Peyer's patch (tissue), 4 donors: ENCODE measurements at regions not wholly inside any gene's neighbourhood (a gene's known extent, or its start where the extent isn't known, plus 50 kb on each side); places are given as distances from the start of the nearest gene placed in this dataset.

Source experiments
- DNase-seq, 3 donors: peaks; one replicate each; pipeline ENCODE4 v3.0.0-alpha.2; 2017 to 2019
- H3K27ac ChIP-seq, 4 donors: fragments of 200-600 bp; sonication (generic); one replicate each; pipeline ENCODE4 v1.5.1; 2016 to 2019
- H3K27me3 ChIP-seq, 2 donors: fragments of 200-600 bp; sonication (generic); one replicate each; pipeline ENCODE4 v1.5.1; 2019
- H3K36me3 ChIP-seq, 3 donors: fragments of 200-600 bp; sonication (generic); one replicate each; pipeline ENCODE4 v1.5.1; 2016 to 2019
- H3K4me1 ChIP-seq, 4 donors: fragments of 200-600 bp; sonication (generic); one replicate each; pipeline ENCODE4 v1.5.1; 2016 to 2019
- H3K4me3 ChIP-seq, 4 donors: fragments of 200-600 bp; sonication (generic); 1 replicate in 3 of 4; 2 replicates in 1 of 4; pipeline ENCODE4 v1.5.1; 2016 to 2019; ENCODE audit warnings: mild to moderate bottlenecking in 1 of 4
- H3K9me3 ChIP-seq, 4 donors: fragments of 200-600 bp; sonication (generic); one replicate each; pipeline ENCODE4 v1.5.1; 2016 to 2019; ENCODE audit warnings: mild to moderate bottlenecking in 1 of 4
- POLR2A ChIP-seq, 2 donors: fragments of 450-650 bp; IDR thresholded peaks; one replicate each; pipeline ENCODE4 v1.5.1; 2017; ENCODE audit warnings: antibody characterized with exemption in 2 of 2, mild to moderate bottlenecking in 2 of 2, moderate library complexity in 2 of 2
- TF ChIP-seq, protein P1 (sequence below), 6 experiments: fragments of 450-650 bp in 4 of 6; fragments of 200-600 bp in 2 of 6; sonication (generic) in 1 of 6; IDR thresholded peaks; one replicate each; pipeline ENCODE4 v1.5.1; 2017 to 2019; ENCODE audit warnings: antibody characterized with exemption in 6 of 6, mild to moderate bottlenecking in 3 of 6, moderate library complexity in 1 of 6

DNA sequence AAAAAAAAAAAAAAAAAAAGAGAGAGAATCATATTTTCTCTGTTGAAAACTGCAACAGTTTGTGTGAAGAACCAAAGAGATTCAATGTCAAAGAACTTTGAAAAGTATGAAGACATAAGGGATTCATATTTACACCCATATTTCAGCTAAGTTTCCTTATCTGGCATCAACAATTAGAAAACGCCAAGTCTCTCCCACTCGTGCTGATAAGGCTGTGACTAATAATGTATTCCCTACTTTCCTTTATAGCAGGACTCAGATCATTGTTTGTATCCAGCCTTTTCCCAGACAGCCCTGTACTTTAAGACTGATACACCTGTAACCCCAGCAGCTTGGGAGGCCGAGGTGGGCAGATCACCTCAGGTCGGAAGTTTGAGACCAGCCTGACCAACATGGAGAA lies 54.1 kb upstream of the STK32A start:
- TF ChIP-seq, protein P1, sequence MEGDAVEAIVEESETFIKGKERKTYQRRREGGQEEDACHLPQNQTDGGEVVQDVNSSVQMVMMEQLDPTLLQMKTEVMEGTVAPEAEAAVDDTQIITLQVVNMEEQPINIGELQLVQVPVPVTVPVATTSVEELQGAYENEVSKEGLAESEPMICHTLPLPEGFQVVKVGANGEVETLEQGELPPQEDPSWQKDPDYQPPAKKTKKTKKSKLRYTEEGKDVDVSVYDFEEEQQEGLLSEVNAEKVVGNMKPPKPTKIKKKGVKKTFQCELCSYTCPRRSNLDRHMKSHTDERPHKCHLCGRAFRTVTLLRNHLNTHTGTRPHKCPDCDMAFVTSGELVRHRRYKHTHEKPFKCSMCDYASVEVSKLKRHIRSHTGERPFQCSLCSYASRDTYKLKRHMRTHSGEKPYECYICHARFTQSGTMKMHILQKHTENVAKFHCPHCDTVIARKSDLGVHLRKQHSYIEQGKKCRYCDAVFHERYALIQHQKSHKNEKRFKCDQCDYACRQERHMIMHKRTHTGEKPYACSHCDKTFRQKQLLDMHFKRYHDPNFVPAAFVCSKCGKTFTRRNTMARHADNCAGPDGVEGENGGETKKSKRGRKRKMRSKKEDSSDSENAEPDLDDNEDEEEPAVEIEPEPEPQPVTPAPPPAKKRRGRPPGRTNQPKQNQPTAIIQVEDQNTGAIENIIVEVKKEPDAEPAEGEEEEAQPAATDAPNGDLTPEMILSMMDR (IDR thresholded peaks at IDR 0.05): no peak
- no peak for TF ChIP-seq POLR2A (IDR thresholded peaks at IDR 0.05)
- Histone ChIP-seq H3K9me3 (no peaks in the 10 kb centered on the region), H3K27ac (peak overlapping the region in 1 of 4 donors; percentile 25), H3K27me3 (no peaks in the 10 kb centered on the region), H3K4me1 (peaks cover 0 to 11% (median 0%) of the 10 kb centered on the region in 4 donors), H3K4me3 (no peak overlapping the region), H3K36me3 (no peaks in the 10 kb centered on the region)
- no peak for DNase-seq
